UCSD-AML1 (cell line): ENCODE measurements at regions not wholly inside any gene's neighbourhood (a gene's known extent, or its start where the extent isn't known, plus 50 kb on each side); places are given as distances from the start of the nearest gene placed in this dataset.
A peak's percentile ranks its signal among the peaks of the same experiment; 100 is the strongest.
"Not testable (repeated sequence)": the region's sequence is repeated elsewhere in the genome, so short reads cannot be mapped to it uniquely, and the experiment has no call there.

Experiments
- DNase-seq: peaks from one replicate; lab custom pipeline; 2025; ENCODE audit not compliant: unreplicated experiment; lab: John Stamatoyannopoulos, UW

DNA sequence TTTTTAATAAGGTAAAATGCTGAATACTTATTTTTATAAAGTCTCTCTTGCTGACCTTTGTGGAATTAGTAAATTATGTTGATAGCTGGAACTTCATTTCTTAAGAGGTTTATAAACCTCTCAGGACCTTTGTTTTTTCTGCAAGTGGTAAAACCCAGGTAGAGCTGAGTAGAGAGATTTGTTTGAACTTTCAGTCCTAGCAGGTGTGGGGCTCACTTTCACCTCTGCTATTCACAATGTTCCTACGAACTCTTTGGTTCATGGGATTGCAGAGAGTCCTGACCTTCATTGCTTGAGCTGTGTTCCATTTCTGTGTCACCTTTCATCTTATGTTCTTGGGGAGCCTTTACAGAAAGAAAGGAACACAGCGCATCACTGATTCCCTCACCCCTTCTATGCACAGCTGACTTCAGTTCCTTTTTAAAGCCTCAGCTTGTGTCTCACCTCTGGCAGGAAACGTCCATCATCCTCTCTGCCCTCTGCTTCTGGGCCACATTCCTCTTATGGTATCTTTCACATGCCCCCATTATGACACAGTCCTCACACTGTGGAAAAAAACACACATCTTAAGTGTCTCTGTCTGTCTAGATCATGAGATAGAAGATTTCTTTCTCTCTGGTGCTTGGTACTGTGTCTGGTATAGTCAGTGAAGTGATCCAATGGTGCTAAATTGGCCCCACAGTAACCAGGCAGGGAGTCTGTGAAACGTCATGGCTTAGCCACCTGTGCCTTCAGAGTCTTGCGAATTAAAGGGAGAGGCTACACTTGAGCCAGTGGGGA, 262.5 kb upstream of the B3GALT2 start:
- peak; percentile 11 for DNase-seq

DNA sequence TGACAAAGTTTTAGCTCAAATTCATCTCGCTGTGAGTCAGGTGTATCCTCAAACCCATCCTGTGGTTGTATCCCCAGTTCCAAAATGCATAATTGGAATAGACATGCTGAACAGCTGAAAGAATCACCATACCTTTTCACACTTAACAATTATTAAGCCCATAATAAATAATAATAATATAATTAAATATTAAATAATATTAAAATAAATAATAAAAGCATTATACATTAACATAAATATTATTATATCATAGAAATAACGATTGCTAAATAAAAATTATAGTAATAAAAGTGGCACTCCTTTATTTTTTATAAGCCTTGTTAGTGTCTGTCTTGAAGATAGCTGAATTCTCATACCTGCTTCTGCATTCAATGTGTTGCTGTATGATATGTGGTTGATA, 257.5 kb upstream of the B3GALT2 start:
- DNase-seq: no peak

DNA sequence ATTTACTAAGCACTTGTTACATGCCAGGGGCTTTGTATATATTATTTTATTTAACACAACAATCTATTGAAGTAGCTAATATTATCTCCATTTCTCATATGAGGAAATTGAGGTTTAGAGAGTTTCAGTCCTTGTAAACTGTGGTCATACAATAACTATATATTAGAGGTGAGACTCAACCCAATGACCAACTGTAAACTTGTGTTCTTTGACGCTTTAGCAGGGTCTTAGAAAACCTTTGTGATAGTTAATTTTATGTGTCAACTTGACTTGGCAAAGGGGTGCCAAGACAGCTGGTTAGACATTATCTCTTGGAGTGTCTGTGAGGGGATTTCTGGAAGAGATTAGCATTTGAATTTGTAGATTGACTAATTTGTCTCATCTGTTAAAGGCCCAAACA, 252.4 kb upstream of the B3GALT2 start:
- DNase-seq: no peak

DNA sequence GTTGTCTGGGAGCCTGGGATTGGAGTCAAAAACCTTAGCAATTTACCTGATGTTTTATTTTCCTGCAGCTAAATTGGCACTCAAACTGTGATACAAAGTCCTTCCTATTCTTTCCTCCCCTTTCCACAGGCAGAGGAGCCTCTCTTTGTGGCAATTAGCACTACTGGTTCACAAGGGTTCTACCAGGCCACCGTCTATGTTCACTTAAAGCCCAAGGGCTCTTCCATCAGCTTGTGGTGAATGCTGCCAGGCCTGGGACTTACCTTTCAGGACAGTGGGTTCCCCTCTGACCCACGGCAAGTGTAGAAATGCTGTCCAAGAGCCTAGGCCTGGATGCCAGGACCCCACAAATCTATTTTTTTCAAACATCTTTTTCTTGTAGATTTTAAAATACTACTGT, 251.9 kb upstream of the B3GALT2 start:
- no peak for DNase-seq

DNA sequence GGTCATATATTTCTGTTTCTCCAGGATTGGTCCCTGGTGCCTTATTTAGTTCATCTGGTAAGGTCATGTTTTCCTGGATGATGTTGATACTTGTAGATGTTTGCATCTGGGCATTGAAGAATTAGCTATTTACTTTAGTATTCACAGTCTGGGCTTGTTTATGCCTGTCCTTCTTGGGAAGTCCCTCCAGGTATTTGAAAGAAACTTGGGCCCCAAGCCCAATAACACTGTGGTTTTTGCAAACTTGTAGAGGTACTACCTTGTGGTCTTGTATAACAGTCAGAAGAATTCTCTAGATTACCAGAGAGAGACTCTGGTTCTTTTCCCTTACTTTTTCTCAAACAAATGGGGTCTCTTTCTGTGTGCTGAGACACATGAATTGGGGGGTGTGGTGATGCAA, 251.4 kb upstream of the B3GALT2 start:
- no peak for DNase-seq

DNA sequence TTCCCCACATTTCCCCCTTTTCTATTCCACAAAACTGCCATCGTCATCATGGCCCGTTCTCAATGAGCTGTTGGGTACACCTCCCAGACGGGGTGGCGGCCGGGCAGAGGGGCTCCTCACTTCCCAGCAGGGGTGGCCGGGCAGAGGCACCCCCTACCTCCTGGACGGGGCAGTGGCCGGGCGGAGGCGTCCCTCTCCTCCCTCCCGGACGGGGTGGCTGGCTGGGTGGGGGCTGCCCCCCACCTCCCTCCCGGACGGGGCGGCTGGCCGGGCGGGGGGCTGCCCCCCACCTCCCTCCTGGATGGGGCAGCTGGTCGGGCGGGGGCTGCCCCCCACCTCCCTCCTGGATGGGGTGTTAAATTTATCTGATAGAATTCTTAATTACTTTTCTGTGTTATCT, 250.9 kb upstream of the B3GALT2 start:
- not testable (repeated sequence) for DNase-seq

DNA sequence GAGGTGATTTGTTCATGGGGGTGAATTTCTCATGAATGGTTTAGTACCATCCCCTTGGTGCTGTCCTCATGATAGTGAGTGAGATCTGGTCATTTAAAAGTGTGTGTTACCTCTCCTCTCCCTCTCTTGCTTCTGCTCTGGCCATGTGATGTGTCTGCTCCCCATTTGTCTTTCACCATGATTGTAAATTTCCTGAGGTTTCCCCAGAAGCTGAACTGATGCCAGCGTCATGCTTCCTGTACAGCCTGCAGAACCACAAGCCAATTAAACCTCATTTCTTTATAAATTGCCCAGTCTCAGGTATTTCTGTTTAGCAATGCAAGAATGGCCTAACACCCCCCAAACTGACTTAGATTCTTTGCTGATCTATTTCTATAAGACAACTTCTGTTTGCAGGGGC, 249.4 kb upstream of the B3GALT2 start:
- DNase-seq: no peak

DNA sequence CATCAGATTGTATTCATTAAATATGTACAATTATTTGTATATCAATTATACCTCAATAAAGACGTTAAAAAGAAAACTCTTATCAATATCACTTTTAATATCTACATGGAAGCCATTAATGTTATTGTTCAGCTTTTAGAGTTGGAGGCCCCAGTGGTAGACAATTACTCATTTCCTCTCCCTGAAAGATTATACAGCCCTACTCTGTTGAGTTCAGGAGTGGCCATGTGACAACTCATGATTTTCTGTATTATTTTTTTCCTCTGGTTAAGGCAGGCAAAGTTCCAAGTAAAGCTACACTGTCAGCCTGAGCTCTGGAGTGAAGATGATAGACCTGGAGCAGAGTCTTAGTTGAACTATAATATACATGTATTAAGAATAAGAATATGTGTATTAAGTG, 247.9 kb upstream of the B3GALT2 start:
- DNase-seq: no peak

DNA sequence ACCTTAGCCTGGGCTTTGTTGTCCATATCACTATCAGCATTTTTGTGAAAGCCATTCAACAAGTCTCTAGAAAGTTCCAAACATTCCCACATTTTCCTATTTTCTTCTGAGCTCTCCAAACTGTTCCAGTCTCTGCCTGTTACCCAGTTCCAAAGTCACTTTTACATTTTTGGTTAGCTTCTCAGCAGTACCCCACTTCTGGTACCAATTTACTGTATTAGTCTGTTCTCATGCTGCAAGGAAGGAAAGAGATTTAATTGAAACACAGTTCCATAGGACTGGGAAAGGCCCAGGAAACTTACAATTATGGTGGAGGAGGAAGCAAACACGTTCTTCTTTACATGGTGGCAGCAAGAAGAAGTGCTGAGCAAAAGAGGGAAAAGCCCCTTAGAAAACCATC, 247.2 kb upstream of the B3GALT2 start:
- no peak for DNase-seq

DNA sequence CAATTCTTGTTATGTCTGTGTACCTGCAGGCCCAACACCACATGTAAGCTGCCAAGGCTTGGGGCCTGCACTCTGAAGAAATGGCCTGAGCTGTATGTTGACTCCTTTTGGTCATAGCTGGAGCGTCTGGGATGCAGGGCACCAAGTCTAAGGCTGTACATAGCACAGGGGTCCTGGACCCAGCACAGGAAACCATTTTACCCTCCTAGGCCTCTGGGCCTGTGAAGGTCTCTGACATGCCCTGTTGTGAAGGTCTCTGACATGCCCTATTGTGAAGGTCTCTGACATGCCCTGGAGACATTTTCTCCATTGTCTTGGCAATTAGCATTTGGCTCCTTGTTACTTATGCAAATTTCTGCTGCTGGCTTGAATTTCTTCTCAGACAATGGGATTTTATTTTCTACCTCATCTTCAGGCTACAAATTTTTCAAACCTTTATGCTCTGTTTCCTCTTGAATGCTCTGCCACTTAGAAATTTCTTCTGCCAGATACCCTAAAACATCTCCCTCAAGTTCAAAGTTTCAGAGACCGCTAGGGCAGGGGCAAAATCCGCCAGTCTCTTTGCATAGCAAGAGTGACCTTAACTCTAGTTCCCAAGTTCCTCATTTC, 246.7 kb upstream of the B3GALT2 start:
- no peak for DNase-seq

DNA sequence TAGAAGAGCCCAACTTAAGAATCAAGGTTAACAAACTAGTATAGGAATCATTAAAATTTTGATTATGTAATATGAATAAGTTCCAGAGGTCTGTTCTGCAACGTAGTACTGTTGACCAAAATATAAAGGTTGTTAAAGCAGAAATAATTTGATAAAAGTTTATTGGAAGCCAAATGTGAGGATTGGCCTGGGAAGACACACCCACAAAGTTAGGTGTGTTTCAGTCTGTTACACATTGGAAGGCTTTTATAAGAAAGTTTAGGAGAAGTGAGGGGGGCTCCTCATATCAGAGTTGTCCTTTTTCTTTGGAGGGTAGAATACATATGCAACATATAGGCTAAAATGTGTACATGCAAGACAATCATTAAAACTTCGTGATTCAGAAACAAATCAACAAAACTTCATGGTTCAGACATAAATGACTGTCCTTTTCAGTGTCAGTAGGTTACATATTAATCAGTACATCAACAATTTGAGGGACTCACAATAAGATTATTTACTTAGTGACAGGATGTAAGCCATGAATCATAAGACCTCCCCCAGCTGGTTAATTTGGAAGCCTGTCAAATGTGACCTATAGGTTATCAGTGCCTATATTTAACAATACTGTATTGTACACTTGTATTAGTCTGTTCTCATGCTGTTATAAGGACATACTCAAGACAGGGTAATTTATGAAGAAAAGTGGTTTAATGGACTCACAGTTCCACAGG, 245.0 kb upstream of the B3GALT2 start:
- no peak for DNase-seq

DNA sequence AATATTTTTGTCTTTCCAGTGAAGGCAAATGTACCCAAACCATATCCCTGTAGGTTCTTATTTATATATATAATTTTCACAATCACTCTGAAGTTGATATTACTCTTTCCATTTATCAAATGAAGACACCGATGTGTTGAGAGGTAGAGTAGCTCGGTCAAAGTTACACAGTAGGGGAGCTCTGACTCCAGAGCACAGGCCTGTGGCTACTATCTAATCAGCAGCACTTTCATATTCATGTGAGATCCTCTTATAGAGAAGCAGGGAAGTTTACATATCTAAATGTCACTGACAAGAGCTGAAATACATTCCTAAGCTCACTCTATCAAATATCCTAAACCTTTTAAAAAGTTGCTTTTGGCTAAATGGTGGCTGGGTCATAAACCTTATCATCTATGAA, 241.1 kb upstream of the B3GALT2 start:
- no peak for DNase-seq

DNA sequence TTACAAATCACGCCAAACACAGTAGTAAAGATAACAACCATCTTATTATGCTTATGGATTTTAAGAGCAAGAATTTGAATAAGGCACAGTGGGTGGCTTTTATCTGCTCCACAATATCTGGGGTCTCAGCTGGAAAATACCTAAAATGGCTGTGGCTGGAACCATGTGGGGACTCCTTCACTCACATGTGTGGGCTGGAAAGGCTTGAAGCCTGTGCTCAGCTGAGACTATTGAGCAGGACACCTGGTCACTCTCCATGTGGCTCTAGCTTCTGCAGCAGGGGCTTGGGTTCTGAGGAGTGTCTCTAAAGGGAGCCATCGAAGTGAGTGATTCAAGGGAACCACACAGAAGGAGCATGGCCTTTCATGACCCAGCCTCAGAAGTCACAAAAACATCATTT, 239.6 kb upstream of the B3GALT2 start:
- no peak for DNase-seq

DNA sequence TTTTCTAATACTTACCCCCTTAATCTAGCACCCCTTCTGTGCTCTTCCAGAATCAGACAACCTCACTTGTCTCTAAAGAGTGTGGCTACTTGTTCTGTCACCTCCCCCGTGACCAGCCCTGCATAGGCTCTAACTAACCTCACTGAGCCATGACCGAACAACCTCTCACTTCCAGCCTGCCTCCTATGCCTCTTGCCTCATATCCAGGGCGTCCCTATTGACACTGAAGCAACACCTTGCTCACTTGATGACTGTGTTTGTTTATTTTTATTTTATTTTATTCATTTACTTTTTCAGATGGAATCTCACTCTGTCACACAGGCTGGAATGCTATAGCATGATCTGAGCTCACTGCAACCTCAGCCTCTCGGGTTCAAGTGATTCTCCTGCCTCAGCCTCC, 235.1 kb upstream of the B3GALT2 start:
- no peak for DNase-seq

DNA sequence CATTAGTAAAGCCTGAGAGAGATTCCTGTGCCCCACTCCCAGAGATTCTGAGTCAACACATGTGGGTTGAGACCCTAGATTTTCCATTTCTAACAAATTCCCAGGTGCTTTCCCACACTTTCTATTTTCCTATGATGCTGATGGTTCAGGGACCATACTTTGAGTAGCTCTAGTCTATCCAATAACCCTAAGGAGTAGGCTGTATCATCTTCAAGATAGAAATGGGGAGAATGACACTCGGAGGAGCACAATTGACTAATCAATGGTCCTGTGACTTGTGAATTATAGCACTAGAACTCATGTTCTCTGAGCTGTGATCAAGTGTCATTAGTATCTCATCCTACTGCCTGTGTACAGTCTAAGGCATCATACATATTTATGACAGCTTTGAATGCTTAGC, 232.9 kb upstream of the B3GALT2 start:
- DNase-seq: no peak

DNA sequence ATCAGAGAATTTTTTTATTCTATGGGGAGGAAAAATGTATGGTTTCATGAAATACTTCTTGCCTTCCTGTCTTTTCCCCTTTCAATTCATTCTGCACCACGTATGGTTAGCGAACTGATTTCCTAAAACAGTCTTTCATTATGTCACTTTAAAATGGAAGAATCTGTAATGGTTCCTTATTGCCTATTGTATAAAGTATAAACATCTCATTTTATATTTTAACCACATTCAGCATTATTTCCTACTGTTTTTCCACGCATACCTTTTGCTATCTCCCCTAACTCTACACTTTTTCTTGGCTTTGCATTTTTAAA, 232.3 kb upstream of the B3GALT2 start:
- DNase-seq: no peak

DNA sequence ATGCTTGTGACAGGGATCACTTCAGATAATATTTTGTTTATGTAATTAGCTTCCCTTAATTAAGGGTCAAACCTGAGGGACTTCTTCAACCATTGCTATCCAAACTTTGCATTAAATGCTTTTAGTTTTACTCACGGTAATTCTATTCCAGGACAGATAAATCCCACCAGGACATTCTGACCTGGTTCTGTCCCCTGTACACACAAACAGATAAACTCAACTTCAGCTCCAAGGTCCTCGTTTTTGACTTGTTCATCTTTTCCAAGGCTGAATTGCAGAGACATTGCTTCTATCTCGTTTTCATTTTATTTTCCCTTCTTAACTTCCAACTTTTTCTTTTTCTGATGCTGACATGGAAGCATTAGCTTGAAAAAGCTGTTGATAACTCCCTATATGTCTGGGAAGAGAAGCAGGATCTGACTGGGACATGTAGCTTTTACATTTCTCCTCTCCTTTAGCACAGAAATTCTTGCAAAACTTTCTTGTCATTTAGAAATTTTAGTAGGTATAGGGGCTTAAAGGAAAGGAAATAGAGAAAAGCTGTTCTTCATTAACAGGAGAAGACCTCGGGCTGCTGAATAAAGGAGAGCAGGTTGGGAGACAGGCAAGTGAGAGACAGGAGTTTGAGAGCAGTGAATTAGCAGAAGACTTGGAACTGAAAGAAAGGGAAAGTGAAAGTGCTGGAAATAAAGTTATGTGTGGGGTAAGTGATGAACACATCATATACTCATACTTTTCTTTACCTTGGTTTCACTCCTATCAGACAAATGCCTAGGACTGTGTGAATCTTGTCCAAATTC, 231.7 kb upstream of the B3GALT2 start:
- peak; percentile 6 for DNase-seq

DNA sequence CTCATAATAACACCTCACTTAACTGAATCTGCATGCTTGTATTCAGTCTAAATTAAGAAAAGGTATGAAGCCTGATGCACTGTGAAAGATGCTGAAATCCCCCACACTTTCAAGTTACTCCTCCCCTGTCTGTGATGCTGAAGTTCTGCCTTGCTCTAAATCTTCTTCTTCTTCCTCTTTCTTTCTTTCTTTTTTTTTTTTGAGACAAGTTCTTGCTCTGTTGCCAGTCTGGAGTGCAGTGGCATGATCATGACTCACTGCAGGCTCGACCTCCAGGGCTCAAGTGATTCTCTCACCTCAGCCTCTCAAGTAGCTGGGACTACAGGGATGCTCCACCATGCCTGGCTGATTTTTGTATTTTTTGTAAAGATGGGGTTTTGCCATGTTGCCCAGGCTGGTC, 231.0 kb upstream of the B3GALT2 start:
- peak; percentile 10 for DNase-seq

DNA sequence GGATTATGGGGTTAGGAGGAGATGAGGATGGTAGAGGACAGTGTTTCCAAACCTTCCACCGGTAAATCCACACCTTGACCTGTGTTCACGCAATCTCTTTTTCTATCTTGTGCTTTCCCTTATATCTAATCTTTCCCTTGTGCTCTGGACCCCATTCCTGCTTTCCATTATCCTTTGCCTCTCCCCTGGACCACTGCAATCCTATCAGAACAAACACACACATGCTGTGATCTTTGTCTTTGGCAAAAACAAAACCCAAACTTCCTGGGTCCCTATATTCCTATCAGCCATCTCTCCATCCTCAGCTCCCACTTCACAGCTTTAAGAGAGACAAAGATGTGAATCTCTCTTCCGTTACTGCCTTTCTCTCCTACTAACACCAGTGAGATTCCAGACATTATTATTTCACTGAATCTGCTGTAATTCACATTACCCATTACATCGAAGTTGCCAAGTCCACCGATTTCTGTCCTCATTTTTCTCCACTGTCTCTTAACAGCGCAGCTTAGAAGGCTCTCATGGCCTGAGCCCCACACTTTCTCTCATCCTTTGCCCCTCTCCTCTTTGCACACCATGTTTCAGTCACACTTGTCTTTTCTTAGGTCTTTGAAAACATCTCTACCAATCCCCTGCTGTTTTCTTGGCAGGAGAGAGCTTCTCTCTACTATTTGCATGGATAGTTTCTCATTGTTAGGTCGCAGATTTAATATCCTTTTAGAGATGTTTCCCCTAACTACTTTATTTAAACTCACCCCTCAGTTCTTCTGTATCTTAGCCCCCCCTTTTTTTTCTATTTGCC, 230.0 kb upstream of the B3GALT2 start:
- DNase-seq: no peak

DNA sequence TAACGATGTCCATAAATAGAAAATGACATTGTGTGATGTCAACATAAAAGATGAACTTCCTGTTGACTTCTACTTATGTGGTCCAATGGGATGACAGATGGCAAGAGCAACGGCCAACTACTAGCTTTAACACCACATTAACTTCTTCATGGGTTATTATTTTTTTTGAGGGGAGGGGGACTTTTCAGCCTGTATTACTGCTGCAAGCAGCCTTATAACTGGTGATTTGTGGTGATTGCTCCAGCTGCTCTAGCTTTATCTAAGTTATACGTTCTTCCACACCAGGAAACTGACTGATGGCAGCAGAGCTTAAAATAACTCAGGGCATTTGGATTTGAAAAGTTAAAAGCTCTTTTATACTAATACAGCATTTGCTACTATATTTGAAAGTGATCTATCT, 228.8 kb upstream of the B3GALT2 start:
- no peak for DNase-seq

DNA sequence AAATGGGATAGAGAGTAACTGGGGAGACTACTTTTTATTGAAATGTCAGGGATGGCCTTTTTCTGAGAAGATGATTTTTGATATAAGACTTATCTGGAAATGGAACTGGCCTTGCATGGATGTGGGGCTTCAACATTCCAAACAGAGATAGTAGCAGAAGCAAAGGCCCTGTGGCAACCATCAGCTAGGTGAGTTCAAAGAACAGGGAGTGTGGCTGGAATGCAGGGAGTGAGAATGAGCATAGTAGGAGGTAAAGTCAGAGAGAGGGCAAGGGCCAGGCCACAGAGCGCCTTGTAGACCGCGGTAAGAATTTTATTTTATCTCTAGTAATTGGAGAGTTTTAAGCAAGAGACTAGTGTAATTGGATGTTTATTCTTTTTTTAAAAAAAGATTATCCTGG, 227.0 kb upstream of the B3GALT2 start:
- DNase-seq: no peak
